ENCODE measurements at regions not wholly inside any gene's neighbourhood (a gene's known extent, or its start where the extent isn't known, plus 50 kb on each side); places are given as distances from the start of the nearest gene placed in this dataset.

- H3K4me1 Mint-ChIP-seq = no peaks in the 10 kb centered on the region
- no peak overlapping the region for H3K4me3 Mint-ChIP-seq
- no peak overlapping the region for H3K27ac Mint-ChIP-seq
Observed at GRCh38 chr3:96430079-96430478, 384.3 kb upstream of the EPHA6 start.

GRCh38 chr3:96434651-96435050 is 379.7 kb upstream of the EPHA6 start:
- H3K4me1 Mint-ChIP-seq = no peaks in the 10 kb centered on the region
- no peak overlapping the region for H3K4me3 Mint-ChIP-seq
- H3K27ac Mint-ChIP-seq = no peak overlapping the region
- H3K9me3 Mint-ChIP-seq = no peaks in the 10 kb centered on the region
- no peaks in the 10 kb centered on the region for H3K36me3 Mint-ChIP-seq (ENCODE audit: low read depth)
- no peak for TF ChIP-seq CTCF (IDR thresholded peaks at IDR 0.05; ENCODE audit: unreplicated experiment in 3 of 3)
- H3K27me3 Mint-ChIP-seq (ENCODE audit: low read depth) = no peaks in the 10 kb centered on the region

More at GRCh38 chr3:96430079-96430478, 384.3 kb upstream of the EPHA6 start:
- TF ChIP-seq CTCF (IDR thresholded peaks at IDR 0.05; ENCODE audit: unreplicated experiment in 3 of 3) = no peak
- Mint-ChIP-seq H3K9me3 (no peaks in the 10 kb centered on the region), H3K36me3 (ENCODE audit: low read depth) (no peaks in the 10 kb centered on the region), H3K27me3 (ENCODE audit: low read depth) (no peaks in the 10 kb centered on the region)

- Mint-ChIP-seq H3K4me1 (no peaks in the 10 kb centered on the region), H3K9me3 (no peaks in the 10 kb centered on the region), H3K27me3 (ENCODE audit: low read depth) (no peaks in the 10 kb centered on the region), H3K4me3 (no peak overlapping the region), H3K27ac (no peak overlapping the region), H3K36me3 (ENCODE audit: low read depth) (no peaks in the 10 kb centered on the region)
- TF ChIP-seq CTCF (IDR thresholded peaks at IDR 0.05; ENCODE audit: unreplicated experiment in 3 of 3) = no peak
Observed at GRCh38 chr3:96449346-96449745, 365.0 kb upstream of the EPHA6 start.

- H3K4me1 Mint-ChIP-seq = no peaks in the 10 kb centered on the region
- H3K27ac Mint-ChIP-seq = no peak overlapping the region
- H3K4me3 Mint-ChIP-seq = no peak overlapping the region
- H3K9me3 Mint-ChIP-seq = no peaks in the 10 kb centered on the region
- no peak for TF ChIP-seq CTCF (IDR thresholded peaks at IDR 0.05; ENCODE audit: unreplicated experiment in 3 of 3)
- H3K36me3 Mint-ChIP-seq (ENCODE audit: low read depth) = no peaks in the 10 kb centered on the region
- no peaks in the 10 kb centered on the region for H3K27me3 Mint-ChIP-seq (ENCODE audit: low read depth)
Observed at GRCh38 chr3:96449803-96450202, 364.6 kb upstream of the EPHA6 start.

GRCh38 chr3:96450699-96451098 is 363.7 kb upstream of the EPHA6 start:
- Mint-ChIP-seq H3K4me1 (no peaks in the 10 kb centered on the region), H3K27ac (no peak overlapping the region)

More at GRCh38 chr3:96450699-96451098, 363.7 kb upstream of the EPHA6 start:
- peaks cover 1% of the 10 kb centered on the region for H3K9me3 Mint-ChIP-seq
- H3K27me3 Mint-ChIP-seq (ENCODE audit: low read depth) = no peaks in the 10 kb centered on the region
- H3K4me3 Mint-ChIP-seq = no peak overlapping the region
- H3K36me3 Mint-ChIP-seq (ENCODE audit: low read depth) = no peaks in the 10 kb centered on the region
- no peak for TF ChIP-seq CTCF (IDR thresholded peaks at IDR 0.05; ENCODE audit: unreplicated experiment in 3 of 3)

All from nephron (organoid).